SK-N-SH (cell line): ENCODE measurements at regions not wholly inside any gene's neighbourhood (a gene's known extent, or its start where the extent isn't known, plus 50 kb on each side); places are given as distances from the start of the nearest gene placed in this dataset.

Experiments used
- CTCF ChIP-seq: fragments of 200-600 bp; sonication (generic); IDR thresholded peaks from 2 replicates; pipeline ENCODE4 v1.6.1; 2017; ENCODE audit warnings: antibody characterized with exemption, mild to moderate bottlenecking, moderate library complexity
- EP300 ChIP-seq, 2 experiments: IDR thresholded peaks; 2 replicates each; pipeline versions ENCODE4 v1.4.0 to v1.6.1; 2012; ENCODE audit warnings: borderline replicate concordance in 1 of 2, low read depth in 1 of 2, low read length in 1 of 2
- IRF3 ChIP-seq: fragments of 150-350 bp; IDR thresholded peaks from 2 replicates; pipeline ENCODE4 v1.6.1; 2016; ENCODE audit warnings: mild to moderate bottlenecking, low read depth, low read length
- MAX ChIP-seq: IDR thresholded peaks from 2 replicates; pipeline ENCODE4 v1.4.0; 2012; ENCODE audit warnings: low read depth
- PBX3 ChIP-seq: IDR thresholded peaks from 2 replicates; pipeline ENCODE4; 2012
- POLR2AphosphoS5 ChIP-seq: IDR thresholded peaks from 2 replicates; pipeline ENCODE4 v1.6.1; 2012; ENCODE audit warnings: low read depth, low read length
- RAD21 ChIP-seq: IDR thresholded peaks from 2 replicates; pipeline ENCODE4 v1.6.1; 2012; ENCODE audit warnings: mild to moderate bottlenecking, low read length
- REST ChIP-seq: IDR thresholded peaks from 2 replicates; pipeline ENCODE4 v1.6.1; 2012; ENCODE audit warnings: mild to moderate bottlenecking, low read depth, low read length, moderate library complexity
- RXRA ChIP-seq: IDR thresholded peaks from 2 replicates; pipeline ENCODE4 v1.4.0; 2012; ENCODE audit warnings: low read depth, mild to moderate bottlenecking, borderline replicate concordance
- USF2 ChIP-seq: fragments of 150-350 bp; IDR thresholded peaks from 2 replicates; pipeline ENCODE4 v1.6.1; 2017; ENCODE audit warnings: antibody characterized with exemption, low read length, low read depth, borderline replicate concordance

- TF ChIP-seq MAX: no peak
- no peak for TF ChIP-seq RXRA
- TF ChIP-seq CTCF: no peak
- TF ChIP-seq REST: no peak
- TF ChIP-seq EP300 (IDR thresholded peaks at IDR 0.05; ENCODE audit: borderline replicate concordance in 1 of 2, low read depth in 1 of 2, low read length in 1 of 2): no peak
- TF ChIP-seq PBX3: no peak
- no peak for TF ChIP-seq IRF3
- no peak for TF ChIP-seq POLR2AphosphoS5
- no peak for TF ChIP-seq USF2
- no peak for TF ChIP-seq RAD21
Measured at GRCh38 chr1:60859111-60859510, 223.2 kb upstream of the NFIA start.
